WTC11 (cell line): ENCODE measurements at regions not wholly inside any gene's neighbourhood (a gene's known extent, or its start where the extent isn't known, plus 50 kb on each side); places are given as distances from the start of the nearest gene placed in this dataset.
"Not testable (repeated sequence)": the region's sequence is repeated elsewhere in the genome, so short reads cannot be mapped to it uniquely, and the experiment has no call there.

Experiments used
- CREM ChIP-seq: sonication (generic); formaldehyde crosslinking; IDR thresholded peaks from 2 replicates; pipeline ENCODE4 v1.8.1; 2022; ENCODE audit warnings: mild to moderate bottlenecking, missing genetic modification reagents, moderate library complexity
- CTCF ChIP-seq: fragments of 200-600 bp; IDR thresholded peaks from 2 replicates; pipeline ENCODE4 v1.8.0; 2022; ENCODE audit warnings: antibody characterized with exemption
- FOXJ3 ChIP-seq: sonication (generic); formaldehyde crosslinking; IDR thresholded peaks from 2 replicates; pipeline ENCODE4 v1.9.0; 2021; ENCODE audit warnings: missing genetic modification reagents, mild to moderate bottlenecking, borderline replicate concordance
- GTF2I ChIP-seq: fragments of 250-450 bp; sonication (Bioruptor Pico); conservative IDR thresholded peaks from 2 replicates; pipeline ENCODE4 v1.4.0; 2021; ENCODE audit warnings: mild to moderate bottlenecking
- KAT7 ChIP-seq: sonication (generic); formaldehyde crosslinking; IDR thresholded peaks from 2 replicates; pipeline ENCODE4 v1.8.1; 2023; ENCODE audit warnings: missing genetic modification reagents, mild to moderate bottlenecking, borderline replicate concordance
- ZNF423 ChIP-seq: fragments of 250-450 bp; sonication (Bioruptor Pico); IDR thresholded peaks from 2 replicates; pipeline ENCODE4 v2.1.2; 2022; ENCODE audit warnings: mild to moderate bottlenecking, moderate library complexity
- TF ChIP-seq, protein P1 (sequence below): sonication (generic); formaldehyde crosslinking; IDR thresholded peaks from 2 replicates; pipeline ENCODE4 v1.8.0; 2022; ENCODE audit warnings: mild to moderate bottlenecking, missing genetic modification reagents
- TF ChIP-seq, protein P2 (sequence below): sonication (generic); formaldehyde crosslinking; IDR thresholded peaks from 2 replicates; pipeline ENCODE4 v1.8.0; 2022; ENCODE audit warnings: mild to moderate bottlenecking, missing genetic modification reagents
- TF ChIP-seq, protein P3 (sequence below): sonication (generic); formaldehyde crosslinking; conservative IDR thresholded peaks from 2 replicates; pipeline ENCODE4 v1.8.1; 2023; ENCODE audit warnings: mild to moderate bottlenecking, low read depth, missing genetic modification reagents, moderate library complexity

GRCh38 chr3:195979877-195980276, 71.5 kb upstream of the TNK2 start:
- not testable (repeated sequence) for TF ChIP-seq FOXJ3 (CRISPR knock-in tag); CTCF; KAT7 (CRISPR knock-in tag); ZNF423 (CRISPR knock-in tag); CREM (CRISPR knock-in tag); GTF2I
- TF ChIP-seq, protein P1, sequence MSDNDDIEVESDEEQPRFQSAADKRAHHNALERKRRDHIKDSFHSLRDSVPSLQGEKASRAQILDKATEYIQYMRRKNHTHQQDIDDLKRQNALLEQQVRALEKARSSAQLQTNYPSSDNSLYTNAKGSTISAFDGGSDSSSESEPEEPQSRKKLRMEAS (CRISPR knock-in tag): not testable (repeated sequence)
- TF ChIP-seq, protein P2, sequence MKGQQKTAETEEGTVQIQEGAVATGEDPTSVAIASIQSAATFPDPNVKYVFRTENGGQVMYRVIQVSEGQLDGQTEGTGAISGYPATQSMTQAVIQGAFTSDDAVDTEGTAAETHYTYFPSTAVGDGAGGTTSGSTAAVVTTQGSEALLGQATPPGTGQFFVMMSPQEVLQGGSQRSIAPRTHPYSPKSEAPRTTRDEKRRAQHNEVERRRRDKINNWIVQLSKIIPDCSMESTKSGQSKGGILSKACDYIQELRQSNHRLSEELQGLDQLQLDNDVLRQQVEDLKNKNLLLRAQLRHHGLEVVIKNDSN (CRISPR knock-in tag): not testable (repeated sequence)
- TF ChIP-seq, protein P3, sequence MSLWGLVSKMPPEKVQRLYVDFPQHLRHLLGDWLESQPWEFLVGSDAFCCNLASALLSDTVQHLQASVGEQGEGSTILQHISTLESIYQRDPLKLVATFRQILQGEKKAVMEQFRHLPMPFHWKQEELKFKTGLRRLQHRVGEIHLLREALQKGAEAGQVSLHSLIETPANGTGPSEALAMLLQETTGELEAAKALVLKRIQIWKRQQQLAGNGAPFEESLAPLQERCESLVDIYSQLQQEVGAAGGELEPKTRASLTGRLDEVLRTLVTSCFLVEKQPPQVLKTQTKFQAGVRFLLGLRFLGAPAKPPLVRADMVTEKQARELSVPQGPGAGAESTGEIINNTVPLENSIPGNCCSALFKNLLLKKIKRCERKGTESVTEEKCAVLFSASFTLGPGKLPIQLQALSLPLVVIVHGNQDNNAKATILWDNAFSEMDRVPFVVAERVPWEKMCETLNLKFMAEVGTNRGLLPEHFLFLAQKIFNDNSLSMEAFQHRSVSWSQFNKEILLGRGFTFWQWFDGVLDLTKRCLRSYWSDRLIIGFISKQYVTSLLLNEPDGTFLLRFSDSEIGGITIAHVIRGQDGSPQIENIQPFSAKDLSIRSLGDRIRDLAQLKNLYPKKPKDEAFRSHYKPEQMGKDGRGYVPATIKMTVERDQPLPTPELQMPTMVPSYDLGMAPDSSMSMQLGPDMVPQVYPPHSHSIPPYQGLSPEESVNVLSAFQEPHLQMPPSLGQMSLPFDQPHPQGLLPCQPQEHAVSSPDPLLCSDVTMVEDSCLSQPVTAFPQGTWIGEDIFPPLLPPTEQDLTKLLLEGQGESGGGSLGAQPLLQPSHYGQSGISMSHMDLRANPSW (CRISPR knock-in tag): not testable (repeated sequence)
